Astrocyte (in vitro differentiated cells and primary cell): ENCODE measurements at regions not wholly inside any gene's neighbourhood (a gene's known extent, or its start where the extent isn't known, plus 50 kb on each side); places are given as distances from the start of the nearest gene placed in this dataset.

Experiments used
- EZH2 ChIP-seq: IDR thresholded peaks from 2 replicates; pipeline ENCODE4 v1.6.1; 2012; ENCODE audit warnings: mild to moderate bottlenecking, low read length, inconsistent platforms; ENCODE audit not compliant: insufficient read depth
- TF ChIP-seq, protein P1 (sequence below): IDR thresholded peaks from 2 replicates; pipeline ENCODE4 v1.5.1; 2011; ENCODE audit warnings: low read depth, mild to moderate bottlenecking, inconsistent platforms, low read length, moderate library complexity; ENCODE audit not compliant: insufficient read depth

GRCh38 chrX:67922966-67923365 is 379.1 kb downstream of the AR start:
- no peak for TF ChIP-seq EZH2
- TF ChIP-seq, protein P1, sequence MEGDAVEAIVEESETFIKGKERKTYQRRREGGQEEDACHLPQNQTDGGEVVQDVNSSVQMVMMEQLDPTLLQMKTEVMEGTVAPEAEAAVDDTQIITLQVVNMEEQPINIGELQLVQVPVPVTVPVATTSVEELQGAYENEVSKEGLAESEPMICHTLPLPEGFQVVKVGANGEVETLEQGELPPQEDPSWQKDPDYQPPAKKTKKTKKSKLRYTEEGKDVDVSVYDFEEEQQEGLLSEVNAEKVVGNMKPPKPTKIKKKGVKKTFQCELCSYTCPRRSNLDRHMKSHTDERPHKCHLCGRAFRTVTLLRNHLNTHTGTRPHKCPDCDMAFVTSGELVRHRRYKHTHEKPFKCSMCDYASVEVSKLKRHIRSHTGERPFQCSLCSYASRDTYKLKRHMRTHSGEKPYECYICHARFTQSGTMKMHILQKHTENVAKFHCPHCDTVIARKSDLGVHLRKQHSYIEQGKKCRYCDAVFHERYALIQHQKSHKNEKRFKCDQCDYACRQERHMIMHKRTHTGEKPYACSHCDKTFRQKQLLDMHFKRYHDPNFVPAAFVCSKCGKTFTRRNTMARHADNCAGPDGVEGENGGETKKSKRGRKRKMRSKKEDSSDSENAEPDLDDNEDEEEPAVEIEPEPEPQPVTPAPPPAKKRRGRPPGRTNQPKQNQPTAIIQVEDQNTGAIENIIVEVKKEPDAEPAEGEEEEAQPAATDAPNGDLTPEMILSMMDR, result no peak
